Bronchial epithelial cell (primary cell): ENCODE measurements at regions not wholly inside any gene's neighbourhood (a gene's known extent, or its start where the extent isn't known, plus 50 kb on each side); places are given as distances from the start of the nearest gene placed in this dataset.

Experiments
- DNase-seq: peaks from one replicate; pipeline ENCODE4 v3.0.0-alpha.2; 2010; ENCODE audit warnings: low read depth
- FAIRE-seq: peaks from 2 replicates; lab custom pipeline; 2011; peaks lifted over from hg19 to GRCh38; lab: Jason Lieb, UNC
- H3K27me3 ChIP-seq: 2 replicates; pipeline ENCODE4 v1.5.1; 2011; ENCODE audit warnings: low read length; ENCODE audit not compliant: control insufficient read depth, insufficient read depth
- H3K36me3 ChIP-seq: 2 replicates; pipeline ENCODE4 v1.5.1; 2011; ENCODE audit warnings: low read length; ENCODE audit not compliant: control insufficient read depth, insufficient read depth
- H3K4me3 ChIP-seq: 2 replicates; pipeline ENCODE4 v1.5.1; 2011; ENCODE audit warnings: mild to moderate bottlenecking, low read depth, low read length, control low read depth
- TF ChIP-seq, protein P1 (sequence below): IDR thresholded peaks from 2 replicates; pipeline ENCODE4 v1.5.1; 2011; ENCODE audit warnings: mild to moderate bottlenecking, moderate library complexity, low read length, control low read depth, inconsistent platforms; ENCODE audit not compliant: insufficient read depth, severe bottlenecking

DNA sequence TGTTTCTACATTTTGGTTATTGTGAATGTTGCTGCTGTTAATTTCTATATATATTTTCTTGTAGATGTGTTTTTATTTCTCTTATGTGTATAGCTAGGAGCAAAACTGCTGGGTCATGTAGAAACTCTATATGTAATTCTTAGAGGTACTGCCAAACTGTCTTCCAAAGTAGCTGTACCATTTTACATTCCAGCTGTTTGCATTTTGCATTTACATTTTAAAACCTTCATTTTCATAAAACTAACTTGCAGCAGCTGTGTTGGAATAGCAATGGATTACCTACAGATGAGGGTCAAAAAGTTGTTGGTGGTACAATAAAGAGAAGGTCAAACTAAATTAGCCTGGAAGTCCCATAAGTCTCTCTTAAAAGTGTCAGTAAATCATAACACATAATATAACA, 1109.7 kb downstream of the FLRT2 start:
- TF ChIP-seq, protein P1, sequence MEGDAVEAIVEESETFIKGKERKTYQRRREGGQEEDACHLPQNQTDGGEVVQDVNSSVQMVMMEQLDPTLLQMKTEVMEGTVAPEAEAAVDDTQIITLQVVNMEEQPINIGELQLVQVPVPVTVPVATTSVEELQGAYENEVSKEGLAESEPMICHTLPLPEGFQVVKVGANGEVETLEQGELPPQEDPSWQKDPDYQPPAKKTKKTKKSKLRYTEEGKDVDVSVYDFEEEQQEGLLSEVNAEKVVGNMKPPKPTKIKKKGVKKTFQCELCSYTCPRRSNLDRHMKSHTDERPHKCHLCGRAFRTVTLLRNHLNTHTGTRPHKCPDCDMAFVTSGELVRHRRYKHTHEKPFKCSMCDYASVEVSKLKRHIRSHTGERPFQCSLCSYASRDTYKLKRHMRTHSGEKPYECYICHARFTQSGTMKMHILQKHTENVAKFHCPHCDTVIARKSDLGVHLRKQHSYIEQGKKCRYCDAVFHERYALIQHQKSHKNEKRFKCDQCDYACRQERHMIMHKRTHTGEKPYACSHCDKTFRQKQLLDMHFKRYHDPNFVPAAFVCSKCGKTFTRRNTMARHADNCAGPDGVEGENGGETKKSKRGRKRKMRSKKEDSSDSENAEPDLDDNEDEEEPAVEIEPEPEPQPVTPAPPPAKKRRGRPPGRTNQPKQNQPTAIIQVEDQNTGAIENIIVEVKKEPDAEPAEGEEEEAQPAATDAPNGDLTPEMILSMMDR, result no peak
- no peaks in the 10 kb centered on the region for H3K27me3 ChIP-seq
- no peak overlapping the region for H3K4me3 ChIP-seq
- no peak for FAIRE-seq
- H3K36me3 ChIP-seq, result no peaks in the 10 kb centered on the region
- DNase-seq, result no peak

DNA sequence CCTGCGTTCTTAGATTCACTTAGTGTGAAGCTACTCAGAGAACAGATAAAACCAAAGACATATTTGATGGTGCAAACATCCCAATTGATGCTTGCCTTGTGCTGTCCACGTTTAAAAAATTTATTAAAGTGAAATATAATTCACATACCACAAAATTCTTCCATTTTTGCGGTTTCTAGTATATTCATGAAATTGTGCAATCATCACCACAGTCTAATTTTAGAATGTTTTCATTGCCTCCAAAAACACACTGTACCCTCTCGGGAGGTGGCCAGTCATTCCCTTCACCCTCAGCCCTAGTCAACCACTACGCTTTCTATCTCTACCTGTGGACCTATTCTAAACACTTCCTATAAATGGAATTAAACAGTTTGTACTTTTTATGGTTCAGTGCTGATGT, 1109.2 kb downstream of the FLRT2 start:
- DNase-seq, result no peak
- TF ChIP-seq, protein P1, result no peak
- no peaks in the 10 kb centered on the region for H3K27me3 ChIP-seq
- no peaks in the 10 kb centered on the region for H3K36me3 ChIP-seq
- no peak overlapping the region for H3K4me3 ChIP-seq
- no peak for FAIRE-seq

DNA sequence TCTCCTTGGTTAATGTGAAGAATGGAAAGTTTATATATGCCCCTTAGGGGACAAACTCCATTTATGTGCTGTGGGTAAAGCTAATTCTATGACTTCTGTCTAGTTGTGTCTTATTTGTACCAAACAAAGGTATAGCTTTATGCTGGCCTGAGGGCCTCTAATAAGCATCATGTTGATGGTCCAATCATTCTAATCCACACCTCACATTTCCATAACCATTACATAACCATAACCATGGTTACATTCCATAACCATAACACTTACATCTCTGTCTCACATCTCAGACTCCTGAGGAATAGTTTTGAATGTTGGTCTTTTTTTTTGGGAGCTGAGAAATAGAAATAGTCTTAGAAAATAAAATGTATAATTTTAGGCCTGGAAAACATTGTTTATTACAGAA, 1097.1 kb downstream of the FLRT2 start:
- H3K4me3 ChIP-seq, result no peak overlapping the region
- TF ChIP-seq, protein P1, result no peak
- no peak for DNase-seq
- FAIRE-seq, result no peak
- no peaks in the 10 kb centered on the region for H3K27me3 ChIP-seq
- H3K36me3 ChIP-seq, result no peaks in the 10 kb centered on the region

DNA sequence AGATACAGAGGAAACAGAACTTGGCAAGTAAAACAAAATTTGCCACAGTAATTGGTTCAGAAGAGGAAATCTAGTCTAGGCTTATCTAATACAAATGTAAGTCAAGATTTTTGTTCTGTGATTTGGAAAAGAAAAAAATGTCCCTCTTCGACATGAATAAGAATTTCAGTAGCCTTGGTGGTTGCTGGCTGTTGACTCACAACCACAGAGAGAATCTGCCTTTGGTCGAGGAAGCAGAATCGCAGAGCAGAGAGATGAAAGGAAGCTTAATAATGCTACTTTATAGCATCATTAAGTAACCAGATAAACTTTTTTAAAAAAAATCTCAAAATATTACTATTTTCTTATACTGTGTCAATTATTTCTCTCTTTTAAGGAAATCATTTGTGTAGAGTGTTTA, 1096.6 kb downstream of the FLRT2 start:
- H3K36me3 ChIP-seq, result no peaks in the 10 kb centered on the region
- H3K27me3 ChIP-seq, result no peaks in the 10 kb centered on the region
- H3K4me3 ChIP-seq, result no peak overlapping the region
- TF ChIP-seq, protein P1, result no peak
- DNase-seq, result no peak
- no peak for FAIRE-seq

DNA sequence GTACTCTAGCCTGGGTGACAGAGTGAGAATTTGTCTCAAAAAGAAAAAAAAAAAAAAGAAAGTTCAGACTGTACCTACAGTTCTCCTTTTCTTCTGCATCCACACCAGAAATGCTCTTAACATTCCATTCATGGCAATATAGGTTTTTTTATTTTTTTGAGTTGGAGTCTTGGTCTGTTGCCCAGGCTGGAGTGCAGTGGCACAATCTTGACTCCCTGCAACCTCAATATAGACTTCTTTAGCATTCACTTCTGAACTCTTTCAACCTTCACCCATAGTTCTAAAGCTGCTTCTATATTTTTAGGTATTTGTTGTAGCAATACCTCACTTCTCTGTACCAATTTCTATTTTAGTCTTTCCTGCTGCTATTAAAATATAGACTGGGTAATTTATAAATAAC, 1095.7 kb downstream of the FLRT2 start:
- Histone ChIP-seq H3K4me3 (no peak overlapping the region), H3K36me3 (no peaks in the 10 kb centered on the region), H3K27me3 (no peaks in the 10 kb centered on the region)
- TF ChIP-seq, protein P1, result no peak
- FAIRE-seq (no peak), DNase-seq (no peak)

DNA sequence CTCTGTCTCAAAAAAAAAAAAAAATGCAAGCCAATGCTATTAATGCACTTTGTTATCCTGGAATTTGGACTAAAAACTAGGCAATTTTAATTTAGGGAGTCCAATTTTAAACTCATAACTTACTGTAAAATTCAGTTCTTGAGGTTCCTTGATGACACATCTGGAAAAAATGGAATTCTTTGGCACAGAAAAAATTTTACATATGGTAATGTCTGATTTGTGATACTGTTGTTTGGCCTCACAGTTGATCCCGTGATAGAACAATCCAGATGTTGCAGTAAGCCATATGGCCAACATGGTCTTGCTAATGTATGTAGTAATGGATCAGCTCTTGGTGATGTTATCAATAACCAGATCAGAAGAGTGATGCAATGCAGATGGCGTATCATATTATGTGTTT, 1089.8 kb downstream of the FLRT2 start:
- DNase-seq, result no peak
- FAIRE-seq, result no peak
- Histone ChIP-seq H3K27me3 (no peaks in the 10 kb centered on the region), H3K4me3 (no peak overlapping the region), H3K36me3 (no peaks in the 10 kb centered on the region)
- TF ChIP-seq, protein P1, result no peak
